ENCODE measurements at regions not wholly inside any gene's neighbourhood (a gene's known extent, or its start where the extent isn't known, plus 50 kb on each side); places are given as distances from the start of the nearest gene placed in this dataset.

DNA sequence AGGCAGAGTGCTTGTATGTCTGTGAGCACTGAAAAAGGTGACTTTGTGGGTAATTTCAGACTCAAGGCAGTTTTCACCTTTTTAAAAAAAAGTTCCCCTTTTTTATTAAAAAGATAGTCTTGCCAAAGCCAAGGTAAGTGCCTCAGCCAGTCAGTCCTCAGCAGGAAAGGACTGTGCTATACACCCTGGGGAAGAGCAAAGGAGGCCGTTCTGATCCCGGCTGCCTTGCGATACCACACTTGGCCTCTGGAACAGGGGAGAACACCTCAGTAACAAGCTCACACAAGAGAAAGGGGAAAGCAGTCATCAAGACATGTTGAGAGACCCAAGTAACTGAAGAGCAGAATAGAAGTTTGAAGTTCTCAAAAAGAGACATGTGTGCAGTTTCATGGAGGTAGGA lies 541.7 kb downstream of the BCOR start:
- TF ChIP-seq RXRA (IDR thresholded peaks at IDR 0.05) (no peak), YY1 (IDR thresholded peaks at IDR 0.05) (no peak), GABPA (IDR thresholded peaks at IDR 0.05 in 1 of 2, conservative IDR thresholded peaks at IDR 0.05 in 1 of 2) (no peak)
- no peak overlapping the region for H3K4me3 ChIP-seq (ENCODE audit: low read depth in 1 of 3, low read length in 3 of 3)
- no peak for DNase-seq (ENCODE audit: low spot score)
- no peak overlapping the region for H3K9ac ChIP-seq (ENCODE audit: low read depth in 1 of 2, low read length in 2 of 2)
- peaks cover 0 to 2% (median 0%) of the 10 kb centered on the region in 4 donors for H3K9me3 ChIP-seq (ENCODE audit: control insufficient read depth in 4 of 4, low read length in 3 of 4)
- no peaks in the 10 kb centered on the region for H3K36me3 ChIP-seq (ENCODE audit: control insufficient read depth in 4 of 4, insufficient read depth in 3 of 4, low read depth in 1 of 4, low read length in 3 of 4)
- no peaks in the 10 kb centered on the region for H3K27me3 ChIP-seq (ENCODE audit: control insufficient read depth in 4 of 4, insufficient read depth in 4 of 4, low read length in 3 of 4)
- 97% methylated on average over 3 of the region's 3 CpGs for WGBS
- no peak overlapping the region for H3K27ac ChIP-seq (ENCODE audit: low read depth in 1 of 2, low read length in 2 of 2)
- no peaks in the 10 kb centered on the region for H3K4me1 ChIP-seq (ENCODE audit: control insufficient read depth in 4 of 4, insufficient read depth in 4 of 4, low read length in 3 of 4)

DNA sequence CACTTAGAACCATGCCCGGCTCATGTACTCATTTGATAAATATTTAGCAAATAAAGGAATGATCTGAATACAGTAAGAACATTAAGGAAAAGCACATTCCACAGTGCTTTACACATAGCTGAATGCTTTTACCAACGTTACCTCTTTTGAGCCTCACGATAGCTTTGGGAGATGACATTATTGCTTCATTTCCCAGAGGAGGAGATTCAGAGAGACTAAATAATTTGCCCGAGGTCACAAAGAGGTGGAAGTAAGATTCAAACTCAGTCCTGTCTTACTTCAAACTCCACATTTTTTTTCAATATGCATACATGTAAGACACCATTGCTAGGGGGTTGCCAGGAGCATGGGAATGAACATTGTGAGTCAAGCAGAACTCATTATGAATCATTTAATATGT lies 538.5 kb downstream of the BCOR start:
- Histone ChIP-seq H3K4me1 (ENCODE audit: control insufficient read depth in 4 of 4, insufficient read depth in 4 of 4, low read length in 3 of 4) (no peaks in the 10 kb centered on the region), H3K9ac (ENCODE audit: low read depth in 1 of 2, low read length in 2 of 2) (no peak overlapping the region), H3K36me3 (ENCODE audit: control insufficient read depth in 4 of 4, insufficient read depth in 3 of 4, low read depth in 1 of 4, low read length in 3 of 4) (no peaks in the 10 kb centered on the region), H3K4me3 (ENCODE audit: low read depth in 1 of 3, low read length in 3 of 3) (no peak overlapping the region), H3K9me3 (ENCODE audit: control insufficient read depth in 4 of 4, low read length in 3 of 4) (no peaks in the 10 kb centered on the region), H3K27me3 (ENCODE audit: control insufficient read depth in 4 of 4, insufficient read depth in 4 of 4, low read length in 3 of 4) (no peaks in the 10 kb centered on the region), H3K27ac (ENCODE audit: low read depth in 1 of 2, low read length in 2 of 2) (no peak overlapping the region)
- TF ChIP-seq RXRA (IDR thresholded peaks at IDR 0.05) (no peak), GABPA (IDR thresholded peaks at IDR 0.05 in 1 of 2, conservative IDR thresholded peaks at IDR 0.05 in 1 of 2) (no peak)
- TF ChIP-seq, protein P1, sequence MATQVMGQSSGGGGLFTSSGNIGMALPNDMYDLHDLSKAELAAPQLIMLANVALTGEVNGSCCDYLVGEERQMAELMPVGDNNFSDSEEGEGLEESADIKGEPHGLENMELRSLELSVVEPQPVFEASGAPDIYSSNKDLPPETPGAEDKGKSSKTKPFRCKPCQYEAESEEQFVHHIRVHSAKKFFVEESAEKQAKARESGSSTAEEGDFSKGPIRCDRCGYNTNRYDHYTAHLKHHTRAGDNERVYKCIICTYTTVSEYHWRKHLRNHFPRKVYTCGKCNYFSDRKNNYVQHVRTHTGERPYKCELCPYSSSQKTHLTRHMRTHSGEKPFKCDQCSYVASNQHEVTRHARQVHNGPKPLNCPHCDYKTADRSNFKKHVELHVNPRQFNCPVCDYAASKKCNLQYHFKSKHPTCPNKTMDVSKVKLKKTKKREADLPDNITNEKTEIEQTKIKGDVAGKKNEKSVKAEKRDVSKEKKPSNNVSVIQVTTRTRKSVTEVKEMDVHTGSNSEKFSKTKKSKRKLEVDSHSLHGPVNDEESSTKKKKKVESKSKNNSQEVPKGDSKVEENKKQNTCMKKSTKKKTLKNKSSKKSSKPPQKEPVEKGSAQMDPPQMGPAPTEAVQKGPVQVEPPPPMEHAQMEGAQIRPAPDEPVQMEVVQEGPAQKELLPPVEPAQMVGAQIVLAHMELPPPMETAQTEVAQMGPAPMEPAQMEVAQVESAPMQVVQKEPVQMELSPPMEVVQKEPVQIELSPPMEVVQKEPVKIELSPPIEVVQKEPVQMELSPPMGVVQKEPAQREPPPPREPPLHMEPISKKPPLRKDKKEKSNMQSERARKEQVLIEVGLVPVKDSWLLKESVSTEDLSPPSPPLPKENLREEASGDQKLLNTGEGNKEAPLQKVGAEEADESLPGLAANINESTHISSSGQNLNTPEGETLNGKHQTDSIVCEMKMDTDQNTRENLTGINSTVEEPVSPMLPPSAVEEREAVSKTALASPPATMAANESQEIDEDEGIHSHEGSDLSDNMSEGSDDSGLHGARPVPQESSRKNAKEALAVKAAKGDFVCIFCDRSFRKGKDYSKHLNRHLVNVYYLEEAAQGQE (IDR thresholded peaks at IDR 0.05), result no peak
- no peak for DNase-seq (ENCODE audit: low spot score)
- 88% methylated on average over 4 of the region's 4 CpGs for WGBS

DNA sequence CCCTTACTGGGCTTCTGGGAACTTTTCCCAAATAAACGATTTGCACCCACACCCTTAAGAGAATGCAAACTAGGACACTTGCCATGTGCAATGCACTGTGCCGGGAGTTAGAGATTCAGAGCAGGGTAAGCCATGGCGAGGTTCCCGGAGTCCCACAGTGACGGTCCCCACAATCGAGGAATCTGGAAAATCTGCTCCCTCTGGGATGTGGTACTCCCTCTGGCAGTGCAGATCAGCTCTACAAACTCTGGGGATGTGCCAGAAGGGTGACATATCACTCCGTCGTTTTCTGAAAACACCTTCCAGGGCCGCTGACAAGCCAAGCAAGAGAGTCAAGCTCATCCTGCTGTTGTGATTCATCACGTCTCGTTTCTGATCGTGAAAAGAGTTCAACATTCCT lies 537.5 kb downstream of the BCOR start:
- H3K9me3 ChIP-seq (ENCODE audit: control insufficient read depth in 4 of 4, low read length in 3 of 4), result no peaks in the 10 kb centered on the region
- H3K4me3 ChIP-seq (ENCODE audit: low read depth in 1 of 3, low read length in 3 of 3), result no peak overlapping the region
- H3K36me3 ChIP-seq (ENCODE audit: control insufficient read depth in 4 of 4, insufficient read depth in 3 of 4, low read depth in 1 of 4, low read length in 3 of 4), result no peaks in the 10 kb centered on the region
- no peak overlapping the region for H3K9ac ChIP-seq (ENCODE audit: low read depth in 1 of 2, low read length in 2 of 2)
- no peaks in the 10 kb centered on the region for H3K4me1 ChIP-seq (ENCODE audit: control insufficient read depth in 4 of 4, insufficient read depth in 4 of 4, low read length in 3 of 4)
- H3K27ac ChIP-seq (ENCODE audit: low read depth in 1 of 2, low read length in 2 of 2), result no peak overlapping the region
- no peaks in the 10 kb centered on the region for H3K27me3 ChIP-seq (ENCODE audit: control insufficient read depth in 4 of 4, insufficient read depth in 4 of 4, low read length in 3 of 4)
- no peak for DNase-seq (ENCODE audit: low spot score)
- 86% methylated on average over 12 of the region's 12 CpGs for WGBS
- TF ChIP-seq YY1 (IDR thresholded peaks at IDR 0.05) (no peak), RXRA (IDR thresholded peaks at IDR 0.05) (no peak), GABPA (IDR thresholded peaks at IDR 0.05 in 1 of 2, conservative IDR thresholded peaks at IDR 0.05 in 1 of 2) (no peak), RAD21 (IDR thresholded peaks at IDR 0.05) (no peak), JUND (IDR thresholded peaks at IDR 0.05) (no peak)
- TF ChIP-seq, protein P2, sequence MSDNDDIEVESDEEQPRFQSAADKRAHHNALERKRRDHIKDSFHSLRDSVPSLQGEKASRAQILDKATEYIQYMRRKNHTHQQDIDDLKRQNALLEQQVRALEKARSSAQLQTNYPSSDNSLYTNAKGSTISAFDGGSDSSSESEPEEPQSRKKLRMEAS (IDR thresholded peaks at IDR 0.05), result no peak
- TF ChIP-seq, protein P3, sequence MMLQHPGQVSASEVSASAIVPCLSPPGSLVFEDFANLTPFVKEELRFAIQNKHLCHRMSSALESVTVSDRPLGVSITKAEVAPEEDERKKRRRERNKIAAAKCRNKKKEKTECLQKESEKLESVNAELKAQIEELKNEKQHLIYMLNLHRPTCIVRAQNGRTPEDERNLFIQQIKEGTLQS (IDR thresholded peaks at IDR 0.05), result no peak
- TF ChIP-seq, protein P4, sequence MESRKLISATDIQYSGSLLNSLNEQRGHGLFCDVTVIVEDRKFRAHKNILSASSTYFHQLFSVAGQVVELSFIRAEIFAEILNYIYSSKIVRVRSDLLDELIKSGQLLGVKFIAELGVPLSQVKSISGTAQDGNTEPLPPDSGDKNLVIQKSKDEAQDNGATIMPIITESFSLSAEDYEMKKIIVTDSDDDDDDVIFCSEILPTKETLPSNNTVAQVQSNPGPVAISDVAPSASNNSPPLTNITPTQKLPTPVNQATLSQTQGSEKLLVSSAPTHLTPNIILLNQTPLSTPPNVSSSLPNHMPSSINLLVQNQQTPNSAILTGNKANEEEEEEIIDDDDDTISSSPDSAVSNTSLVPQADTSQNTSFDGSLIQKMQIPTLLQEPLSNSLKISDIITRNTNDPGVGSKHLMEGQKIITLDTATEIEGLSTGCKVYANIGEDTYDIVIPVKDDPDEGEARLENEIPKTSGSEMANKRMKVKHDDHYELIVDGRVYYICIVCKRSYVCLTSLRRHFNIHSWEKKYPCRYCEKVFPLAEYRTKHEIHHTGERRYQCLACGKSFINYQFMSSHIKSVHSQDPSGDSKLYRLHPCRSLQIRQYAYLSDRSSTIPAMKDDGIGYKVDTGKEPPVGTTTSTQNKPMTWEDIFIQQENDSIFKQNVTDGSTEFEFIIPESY (IDR thresholded peaks at IDR 0.05), result no peak
- TF ChIP-seq, protein P1 (IDR thresholded peaks at IDR 0.05), result no peak
- TF ChIP-seq, protein P5, sequence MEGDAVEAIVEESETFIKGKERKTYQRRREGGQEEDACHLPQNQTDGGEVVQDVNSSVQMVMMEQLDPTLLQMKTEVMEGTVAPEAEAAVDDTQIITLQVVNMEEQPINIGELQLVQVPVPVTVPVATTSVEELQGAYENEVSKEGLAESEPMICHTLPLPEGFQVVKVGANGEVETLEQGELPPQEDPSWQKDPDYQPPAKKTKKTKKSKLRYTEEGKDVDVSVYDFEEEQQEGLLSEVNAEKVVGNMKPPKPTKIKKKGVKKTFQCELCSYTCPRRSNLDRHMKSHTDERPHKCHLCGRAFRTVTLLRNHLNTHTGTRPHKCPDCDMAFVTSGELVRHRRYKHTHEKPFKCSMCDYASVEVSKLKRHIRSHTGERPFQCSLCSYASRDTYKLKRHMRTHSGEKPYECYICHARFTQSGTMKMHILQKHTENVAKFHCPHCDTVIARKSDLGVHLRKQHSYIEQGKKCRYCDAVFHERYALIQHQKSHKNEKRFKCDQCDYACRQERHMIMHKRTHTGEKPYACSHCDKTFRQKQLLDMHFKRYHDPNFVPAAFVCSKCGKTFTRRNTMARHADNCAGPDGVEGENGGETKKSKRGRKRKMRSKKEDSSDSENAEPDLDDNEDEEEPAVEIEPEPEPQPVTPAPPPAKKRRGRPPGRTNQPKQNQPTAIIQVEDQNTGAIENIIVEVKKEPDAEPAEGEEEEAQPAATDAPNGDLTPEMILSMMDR (IDR thresholded peaks at IDR 0.05; ENCODE audit: low read depth, low read length, missing input control), result no peak
